Amniotic stem cell (primary cell): ENCODE measurements at regions not wholly inside any gene's neighbourhood (a gene's known extent, or its start where the extent isn't known, plus 50 kb on each side); places are given as distances from the start of the nearest gene placed in this dataset.

Experiments
- DNase-seq: peaks from one replicate; lab custom pipeline; 2025; lab: John Stamatoyannopoulos, UW

GRCh38 chr14:84197704-84198103 lies 1332.2 kb upstream of the FLRT2 start:
- no peak for DNase-seq

GRCh38 chr14:84202486-84202885 lies 1327.5 kb upstream of the FLRT2 start:
- no peak for DNase-seq

- DNase-seq, result no peak
Observed at GRCh38 chr14:84203896-84204295, 1326.0 kb upstream of the FLRT2 start.

GRCh38 chr14:84208451-84208850 lies 1321.5 kb upstream of the FLRT2 start:
- no peak for DNase-seq

GRCh38 chr14:84209031-84209430 lies 1320.9 kb upstream of the FLRT2 start:
- DNase-seq, result no peak

- DNase-seq, result no peak
Observed at GRCh38 chr14:84217066-84217465, 1312.9 kb upstream of the FLRT2 start.

- no peak for DNase-seq
Observed at GRCh38 chr14:84225268-84225667, 1304.7 kb upstream of the FLRT2 start.

- DNase-seq, result no peak
Observed at GRCh38 chr14:84228702-84229101, 1301.2 kb upstream of the FLRT2 start.

GRCh38 chr14:84234281-84234680 lies 1295.7 kb upstream of the FLRT2 start:
- no peak for DNase-seq

- DNase-seq, result no peak
Observed at GRCh38 chr14:84236290-84236689, 1293.7 kb upstream of the FLRT2 start.

GRCh38 chr14:84237881-84238280 lies 1292.1 kb upstream of the FLRT2 start:
- DNase-seq, result no peak

GRCh38 chr14:84247693-84248092 lies 1282.3 kb upstream of the FLRT2 start:
- DNase-seq, result no peak

- no peak for DNase-seq
Observed at GRCh38 chr14:84250893-84251292, 1279.1 kb upstream of the FLRT2 start.

GRCh38 chr14:84251411-84252115 lies 1278.4 kb upstream of the FLRT2 start:
- DNase-seq, result no peak

- no peak for DNase-seq
Observed at GRCh38 chr14:84252706-84253105, 1277.2 kb upstream of the FLRT2 start.

- no peak for DNase-seq
Observed at GRCh38 chr14:84253326-84253725, 1276.6 kb upstream of the FLRT2 start.

- DNase-seq, result no peak
Observed at GRCh38 chr14:84254290-84254689, 1275.7 kb upstream of the FLRT2 start.

GRCh38 chr14:84262932-84263331 lies 1267.0 kb upstream of the FLRT2 start:
- no peak for DNase-seq

- DNase-seq, result no peak
Observed at GRCh38 chr14:84272290-84272721, 1257.6 kb upstream of the FLRT2 start.

- DNase-seq, result no peak
Observed at GRCh38 chr14:84273181-84273580, 1256.8 kb upstream of the FLRT2 start.

GRCh38 chr14:84282618-84283017 lies 1247.3 kb upstream of the FLRT2 start:
- no peak for DNase-seq

- no peak for DNase-seq
Observed at GRCh38 chr14:84288781-84289180, 1241.2 kb upstream of the FLRT2 start.

GRCh38 chr14:84298663-84299195 lies 1231.2 kb upstream of the FLRT2 start:
- DNase-seq, result no peak

- DNase-seq, result no peak
Observed at GRCh38 chr14:84303140-84303539, 1226.8 kb upstream of the FLRT2 start.
